ENCODE measurements at regions not wholly inside any gene's neighbourhood (a gene's known extent, or its start where the extent isn't known, plus 50 kb on each side); places are given as distances from the start of the nearest gene placed in this dataset.

DNA sequence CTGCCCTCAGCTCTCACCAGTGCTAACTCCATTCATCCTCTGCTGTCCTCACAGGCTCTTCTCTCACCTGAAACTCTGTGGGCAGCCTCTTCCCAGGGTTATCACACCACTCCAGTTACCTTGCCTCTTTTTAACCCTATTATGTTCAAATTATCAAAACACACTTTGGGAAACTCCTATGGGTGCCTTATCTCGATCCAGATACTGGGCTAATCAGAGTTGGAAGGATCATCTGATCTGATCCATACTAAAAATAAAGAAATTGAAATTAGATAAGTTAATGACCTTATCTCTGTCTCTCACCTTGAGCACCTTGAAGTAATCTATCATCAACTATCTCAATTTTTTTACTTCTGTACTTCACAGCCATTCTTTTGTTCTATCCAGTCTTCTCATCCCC, 300.5 kb upstream of the ISL1 start:
- no peak for TF ChIP-seq POLR2A (IDR thresholded peaks at IDR 0.05)
- TF ChIP-seq, protein P1, sequence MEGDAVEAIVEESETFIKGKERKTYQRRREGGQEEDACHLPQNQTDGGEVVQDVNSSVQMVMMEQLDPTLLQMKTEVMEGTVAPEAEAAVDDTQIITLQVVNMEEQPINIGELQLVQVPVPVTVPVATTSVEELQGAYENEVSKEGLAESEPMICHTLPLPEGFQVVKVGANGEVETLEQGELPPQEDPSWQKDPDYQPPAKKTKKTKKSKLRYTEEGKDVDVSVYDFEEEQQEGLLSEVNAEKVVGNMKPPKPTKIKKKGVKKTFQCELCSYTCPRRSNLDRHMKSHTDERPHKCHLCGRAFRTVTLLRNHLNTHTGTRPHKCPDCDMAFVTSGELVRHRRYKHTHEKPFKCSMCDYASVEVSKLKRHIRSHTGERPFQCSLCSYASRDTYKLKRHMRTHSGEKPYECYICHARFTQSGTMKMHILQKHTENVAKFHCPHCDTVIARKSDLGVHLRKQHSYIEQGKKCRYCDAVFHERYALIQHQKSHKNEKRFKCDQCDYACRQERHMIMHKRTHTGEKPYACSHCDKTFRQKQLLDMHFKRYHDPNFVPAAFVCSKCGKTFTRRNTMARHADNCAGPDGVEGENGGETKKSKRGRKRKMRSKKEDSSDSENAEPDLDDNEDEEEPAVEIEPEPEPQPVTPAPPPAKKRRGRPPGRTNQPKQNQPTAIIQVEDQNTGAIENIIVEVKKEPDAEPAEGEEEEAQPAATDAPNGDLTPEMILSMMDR (IDR thresholded peaks at IDR 0.05) = no peak
